ENCODE measurements at regions not wholly inside any gene's neighbourhood (a gene's known extent, or its start where the extent isn't known, plus 50 kb on each side); places are given as distances from the start of the nearest gene placed in this dataset.

GRCh38 chr10:43802988-43803696, 154.5 kb upstream of the ZNF32 start:
- DNase-seq: no peak

DNA sequence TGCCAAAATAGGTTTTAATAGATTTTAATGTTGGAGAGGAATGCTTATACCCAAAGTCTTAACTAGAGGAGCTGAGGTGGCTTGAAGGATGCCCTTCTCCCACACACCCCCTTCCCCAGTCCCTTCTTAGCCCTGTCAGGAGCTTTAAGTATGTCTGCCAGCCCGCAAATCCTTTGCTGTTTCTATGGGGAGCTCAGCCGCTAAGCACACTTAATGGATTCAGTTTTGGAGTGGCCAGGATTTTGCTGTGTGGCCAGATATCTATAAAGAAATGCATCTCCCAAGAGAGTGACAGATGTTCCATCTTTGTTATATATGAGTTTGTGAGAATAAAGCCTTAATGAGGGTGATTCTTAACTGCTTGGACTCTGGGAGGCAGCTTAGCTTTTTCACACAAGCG, 152.9 kb upstream of the ZNF32 start:
- DNase-seq: no peak

GRCh38 chr10:43801140-43801539, 152.5 kb upstream of the ZNF32 start:
- DNase-seq: no peak

DNA sequence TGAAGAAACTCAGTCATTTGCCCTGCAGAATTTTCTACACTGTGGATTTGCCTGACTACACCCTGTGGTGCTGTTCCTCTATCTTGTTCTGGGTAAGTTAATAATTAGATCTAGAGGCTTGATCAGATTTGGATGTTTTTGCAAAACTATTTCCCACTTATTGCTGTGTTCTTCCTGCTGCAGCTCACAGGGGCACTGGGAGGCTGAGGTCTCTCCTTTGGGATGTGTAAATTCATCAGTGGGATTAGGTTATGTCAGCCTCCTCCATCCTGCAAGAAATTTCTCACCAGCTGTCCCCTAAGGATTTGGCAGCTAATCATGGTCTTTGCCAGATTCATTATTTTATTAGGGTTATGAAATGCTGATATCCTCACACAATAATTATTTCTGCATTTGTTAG, 148.1 kb upstream of the ZNF32 start:
- no peak for DNase-seq

DNA sequence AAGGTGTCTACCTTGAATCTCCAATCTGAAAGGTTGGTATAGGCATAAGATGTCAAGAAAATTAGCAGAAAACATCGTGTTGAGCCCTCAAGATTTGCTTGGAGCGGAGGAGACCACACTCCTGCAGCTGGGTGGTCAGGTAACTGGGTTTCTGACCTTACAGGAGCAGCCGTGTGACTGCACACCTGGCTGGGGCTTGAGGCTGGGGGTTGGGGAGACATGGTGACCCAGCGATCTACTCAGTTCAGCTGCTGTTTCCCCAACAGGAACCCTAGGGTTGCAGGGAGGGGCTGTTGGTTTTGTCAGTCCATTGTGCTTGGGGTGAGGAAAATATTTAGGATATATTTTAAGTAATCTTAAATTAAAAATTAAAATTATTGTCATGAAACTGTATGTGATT, 147.0 kb upstream of the ZNF32 start:
- DNase-seq: no peak

GRCh38 chr10:43795093-43795492, 146.4 kb upstream of the ZNF32 start:
- DNase-seq: no peak

- no peak for DNase-seq
These were observed 145.6 kb upstream of the ZNF32 start for GRCh38 chr10:43794181-43794815.

- no peak for DNase-seq
These were observed 145.0 kb upstream of the ZNF32 start for GRCh38 chr10:43793704-43794103.

DNA sequence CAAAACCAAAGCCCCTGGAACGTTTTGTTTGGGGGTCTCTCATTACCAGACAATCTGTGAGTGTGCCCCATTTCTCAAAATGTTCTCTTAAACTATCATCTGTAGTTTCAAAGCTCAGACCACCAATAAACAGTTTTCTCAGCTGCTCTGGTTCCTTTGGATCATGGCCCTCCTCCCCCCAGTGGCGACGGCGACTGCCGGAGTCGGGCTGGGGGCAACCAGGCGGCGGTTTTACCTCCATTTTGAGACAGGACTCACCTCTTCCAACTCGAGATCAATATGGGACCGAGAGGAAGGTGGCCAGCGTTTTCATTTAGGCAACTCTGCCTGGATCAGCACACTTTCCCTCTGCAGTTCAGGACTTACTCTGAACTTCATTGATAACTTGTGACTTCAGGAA, 141.5 kb upstream of the ZNF32 start:
- no peak for DNase-seq

DNA sequence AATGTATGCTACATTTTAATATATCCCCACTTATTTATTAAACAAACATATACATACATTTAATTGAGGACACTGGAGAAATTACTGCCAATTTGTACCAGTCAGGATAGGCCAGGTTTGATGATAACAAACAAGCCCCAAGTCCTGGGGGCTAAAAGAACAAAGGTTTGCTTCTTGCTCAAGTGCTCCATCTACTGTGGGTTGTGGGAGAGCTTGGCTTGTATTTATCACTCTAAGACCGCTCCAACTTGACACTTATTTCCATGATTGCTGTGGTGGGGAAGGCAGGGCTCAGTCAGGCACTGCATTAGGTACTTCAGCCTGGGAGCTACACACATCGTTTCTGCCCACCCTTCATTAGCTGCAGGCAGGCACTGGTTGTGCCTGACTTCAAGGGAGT, 136.6 kb upstream of the ZNF32 start:
- DNase-seq: no peak

GRCh38 chr10:43782814-43783213, 134.1 kb upstream of the ZNF32 start:
- no peak for DNase-seq

DNA sequence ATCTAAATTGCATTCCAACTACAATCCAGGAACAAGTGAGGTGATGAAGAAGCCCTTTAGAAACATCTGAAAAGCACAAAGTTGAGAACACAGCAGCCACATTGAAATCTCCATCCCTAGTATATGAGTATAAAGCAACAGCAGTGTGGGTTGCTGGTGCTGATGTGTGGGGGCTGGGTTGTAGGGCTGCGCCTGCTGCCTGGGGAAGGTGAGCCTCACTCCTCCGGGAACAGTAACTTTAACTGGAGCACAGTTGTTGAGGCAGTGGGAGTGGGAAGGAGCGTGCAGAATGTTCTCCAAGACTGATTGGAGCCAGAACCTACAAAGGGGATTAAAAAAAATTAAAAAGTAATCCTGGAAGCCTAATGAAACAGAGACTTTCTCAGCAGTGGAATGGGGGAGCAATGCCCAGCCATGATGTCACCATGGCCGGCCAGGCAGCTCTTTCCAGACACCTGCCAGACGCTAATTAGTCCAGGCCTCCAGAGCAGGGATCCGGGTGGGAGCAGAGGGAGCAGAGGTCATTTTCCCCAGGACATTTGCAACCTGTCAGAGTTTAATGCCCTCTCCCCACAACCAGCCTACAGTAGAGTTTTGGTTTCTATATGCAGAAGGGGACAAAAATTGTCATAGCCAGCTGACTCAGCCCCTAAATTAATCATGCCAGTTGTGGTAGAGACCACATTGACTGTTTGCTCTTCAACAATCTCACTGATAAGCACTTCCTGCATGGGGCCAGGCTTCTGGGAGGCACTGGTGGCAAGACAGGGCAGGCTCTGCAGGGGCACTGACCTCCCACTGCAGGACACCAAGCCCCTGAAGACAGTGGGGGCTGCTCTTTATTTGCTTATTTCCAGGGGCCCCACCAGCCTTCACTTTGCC, 133.0 kb upstream of the ZNF32 start:
- no peak for DNase-seq

DNA sequence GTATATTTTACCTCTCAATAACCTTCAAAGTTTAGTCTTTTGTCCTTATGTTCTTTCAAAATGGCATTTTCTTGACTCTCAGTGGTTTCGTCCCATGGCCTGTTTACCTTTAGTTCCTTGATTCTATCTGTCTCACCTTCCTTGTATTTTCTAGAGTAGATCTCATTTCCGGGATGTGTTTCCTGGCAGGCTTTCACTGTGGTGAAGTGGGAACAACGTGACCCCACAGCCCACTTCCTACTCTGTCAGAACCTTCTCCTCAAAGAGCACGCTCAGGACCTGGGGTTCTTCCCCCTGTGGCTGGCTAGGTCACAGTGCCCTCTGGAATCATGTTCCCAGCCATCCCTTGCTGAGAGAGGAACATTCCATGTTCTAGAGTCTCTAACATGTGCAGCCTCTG, 129.9 kb upstream of the ZNF32 start:
- DNase-seq: no peak

DNA sequence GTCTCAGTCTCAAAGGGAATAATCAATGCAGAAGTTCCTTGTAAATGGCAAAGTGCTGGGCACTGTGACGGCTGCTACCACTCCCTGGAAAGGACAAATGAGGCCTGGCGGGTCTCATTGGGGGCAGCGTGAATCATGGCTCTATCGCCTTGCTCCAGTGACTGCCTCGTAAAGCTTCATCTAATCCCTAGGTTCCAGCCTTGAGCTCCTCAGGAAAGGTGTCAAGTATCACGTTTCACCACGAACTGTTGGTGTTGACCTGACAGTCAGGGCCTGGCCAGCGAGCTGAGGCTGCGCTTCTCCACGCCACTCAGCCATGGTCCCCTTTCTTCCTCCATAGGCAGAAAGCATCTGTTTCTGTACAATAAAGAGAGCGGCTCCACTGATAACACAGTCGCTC, 126.7 kb upstream of the ZNF32 start:
- DNase-seq: no peak

DNA sequence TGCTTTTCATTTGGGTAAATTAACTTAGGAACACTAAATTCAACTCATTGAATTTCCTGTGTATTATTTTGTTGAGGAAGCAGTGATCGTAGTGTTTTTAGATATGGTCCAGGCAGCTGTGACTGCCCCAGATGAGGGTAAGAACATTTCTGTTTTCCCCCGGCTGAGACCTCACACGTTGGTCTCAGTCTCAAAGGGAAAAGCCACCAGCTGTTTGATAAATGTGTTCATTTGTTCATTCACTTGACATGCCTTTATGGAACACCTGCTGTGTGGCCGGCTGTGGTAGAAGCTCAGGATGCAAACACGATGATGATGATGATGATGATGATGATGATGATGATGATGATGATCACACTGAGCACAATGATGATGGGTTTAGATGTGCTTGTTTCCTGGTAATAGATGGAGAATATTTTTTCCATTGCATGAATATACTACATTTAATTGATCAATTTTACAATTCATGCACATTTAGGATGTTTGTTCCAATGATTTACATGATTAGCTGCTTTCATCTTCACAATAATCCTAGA, 125.6 kb upstream of the ZNF32 start:
- DNase-seq: peak; percentile 8

DNA sequence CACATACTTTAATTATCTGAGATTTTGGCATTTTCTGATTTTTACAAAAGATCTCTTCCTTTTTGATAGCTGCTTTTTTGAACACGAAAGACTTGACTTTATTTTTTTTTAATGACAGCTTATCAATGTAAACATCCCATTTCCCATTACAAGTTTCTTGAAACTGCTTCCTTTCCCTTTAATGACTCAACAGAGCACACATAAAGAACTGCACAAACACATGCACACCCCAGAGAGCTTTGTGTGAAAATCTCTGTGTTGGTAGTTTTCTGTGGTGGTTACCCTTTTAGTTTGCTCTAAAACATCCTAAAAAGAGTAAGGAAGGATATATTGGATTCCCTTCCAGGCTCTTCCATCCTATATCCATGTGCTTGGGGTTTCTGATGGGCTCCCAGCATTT, 125.1 kb upstream of the ZNF32 start:
- DNase-seq: no peak

GRCh38 chr10:43772171-43772570, 123.5 kb upstream of the ZNF32 start:
- DNase-seq: no peak

GRCh38 chr10:43771675-43772074, 123.0 kb upstream of the ZNF32 start:
- no peak for DNase-seq

- DNase-seq: no peak
These were observed 116.8 kb upstream of the ZNF32 start for GRCh38 chr10:43765516-43765915.

- DNase-seq: peak; percentile 9
These were observed 115.2 kb upstream of the ZNF32 start for GRCh38 chr10:43763846-43764245.

GRCh38 chr10:43760514-43760913, 111.8 kb upstream of the ZNF32 start:
- no peak for DNase-seq

DNA sequence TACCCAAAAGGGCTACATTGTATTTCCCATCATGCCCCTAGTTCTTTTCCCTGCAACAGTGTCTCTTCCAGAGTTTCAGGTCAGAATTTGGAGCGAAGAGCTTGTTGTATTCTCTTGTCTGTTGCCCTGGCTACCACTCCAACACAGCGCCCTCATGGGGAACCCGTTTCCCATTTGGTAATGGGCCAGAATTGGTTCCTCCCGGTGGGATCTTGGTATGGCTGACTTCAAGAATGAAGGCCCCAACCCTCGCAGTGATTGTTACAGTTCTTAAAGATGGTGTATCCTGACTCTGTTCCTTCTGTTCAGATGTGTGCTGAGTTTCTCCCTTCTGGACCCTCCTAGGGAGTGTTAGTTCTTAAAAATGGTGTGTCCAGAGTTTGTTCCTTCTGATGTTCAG, 110.5 kb upstream of the ZNF32 start:
- DNase-seq: no peak

- no peak for DNase-seq
These were observed 107.7 kb upstream of the ZNF32 start for GRCh38 chr10:43756341-43756740.

All from hindlimb muscle (tissue), 1 donor.